BLaER1 treated with 17β-estradiol and CSF1 and Interleukin-3, amounts not matched to agents 10 nM and 100 nM (cell line): ENCODE measurements at regions not wholly inside any gene's neighbourhood (a gene's known extent, or its start where the extent isn't known, plus 50 kb on each side); places are given as distances from the start of the nearest gene placed in this dataset.

Experiments
- H3K27ac ChIP-seq, 11 experiments: shearing (Covaris generic); formaldehyde crosslinking; 2 replicates each; pipeline ENCODE4 v1.8.1; 2022
- H3K27me3 ChIP-seq, 11 experiments: shearing (Covaris generic); formaldehyde crosslinking; 2 replicates each; pipeline ENCODE4 v1.8.1; 2022
- H3K36me3 ChIP-seq, 11 experiments: shearing (Covaris generic); formaldehyde crosslinking; 2 replicates each; pipeline ENCODE4 v1.8.1; 2022
- H3K4me1 ChIP-seq, 10 experiments: shearing (Covaris generic); formaldehyde crosslinking; 2 replicates each; pipeline ENCODE4 v1.8.1; 2022
- H3K4me2 ChIP-seq, 11 experiments: shearing (Covaris generic); formaldehyde crosslinking; 2 replicates each; pipeline ENCODE4 v1.8.1; 2022
- H3K4me3 ChIP-seq, 10 experiments: shearing (Covaris generic); formaldehyde crosslinking; 2 replicates each; pipeline ENCODE4 v1.8.1; 2022
- H3K9ac ChIP-seq, 11 experiments: shearing (Covaris generic); formaldehyde crosslinking; 2 replicates each; pipeline ENCODE4 v1.8.1; 2022
- H3K9me3 ChIP-seq, 11 experiments: shearing (Covaris generic); formaldehyde crosslinking; replicated peaks in 1 of 11; 2 replicates each; pipeline ENCODE4 v1.8.1; 2022
- H4K20me1 ChIP-seq, 11 experiments: shearing (Covaris generic); formaldehyde crosslinking; 2 replicates each; pipeline ENCODE4 v1.8.1; 2022
- Cebpa-rat ChIP-seq, 11 experiments: shearing (Covaris generic); IDR thresholded peaks; 2 replicates each; pipeline ENCODE4 v1.8.1; 2022

GRCh38 chr3:102972350-102972749 is 537.5 kb downstream of the ZPLD1 start:
- Histone ChIP-seq H3K4me1 (no peaks in the 10 kb centered on the region), H3K27ac (no peak overlapping the region), H3K4me3 (no peak overlapping the region), H4K20me1 (no peaks in the 10 kb centered on the region), H3K9me3 (no peaks in the 10 kb centered on the region), H3K27me3 (no peaks in the 10 kb centered on the region), H3K36me3 (no peaks in the 10 kb centered on the region), H3K9ac (no peak overlapping the region), H3K4me2 (no peak overlapping the region)
- no peak for TF ChIP-seq Cebpa-rat (IDR thresholded peaks at IDR 0.05)

- H3K4me3 ChIP-seq: no peak overlapping the region
- H3K4me1 ChIP-seq: no peaks in the 10 kb centered on the region
- no peak for TF ChIP-seq Cebpa-rat (IDR thresholded peaks at IDR 0.05)
- no peak overlapping the region for H3K27ac ChIP-seq
- no peak overlapping the region for H3K9ac ChIP-seq
- no peaks in the 10 kb centered on the region for H4K20me1 ChIP-seq
- no peaks in the 10 kb centered on the region for H3K9me3 ChIP-seq
- H3K4me2 ChIP-seq: no peak overlapping the region
- no peaks in the 10 kb centered on the region for H3K36me3 ChIP-seq
- no peaks in the 10 kb centered on the region for H3K27me3 ChIP-seq
Measured at GRCh38 chr3:102974333-102974732, 539.5 kb downstream of the ZPLD1 start.

- no peak for TF ChIP-seq Cebpa-rat (IDR thresholded peaks at IDR 0.05)
- Histone ChIP-seq H3K4me1 (no peaks in the 10 kb centered on the region), H3K27me3 (no peaks in the 10 kb centered on the region), H4K20me1 (no peaks in the 10 kb centered on the region), H3K27ac (no peak overlapping the region), H3K9ac (no peak overlapping the region), H3K36me3 (no peaks in the 10 kb centered on the region), H3K4me3 (no peak overlapping the region), H3K4me2 (no peak overlapping the region), H3K9me3 (peaks cover 0 to 6% (median 0%) of the 10 kb centered on the region in 11 experiments; a peak in 5 of 22 replicates)
Measured at GRCh38 chr3:102979191-102979590, 544.4 kb downstream of the ZPLD1 start.

GRCh38 chr3:102979682-102980354 is 545.0 kb downstream of the ZPLD1 start:
- Histone ChIP-seq H3K4me1 (no peaks in the 10 kb centered on the region), H3K36me3 (no peaks in the 10 kb centered on the region), H3K9me3 (peaks cover 0 to 12% (median 5%) of the 10 kb centered on the region in 11 experiments; a peak in 12 of 22 replicates), H3K27me3 (no peaks in the 10 kb centered on the region), H3K4me2 (no peak overlapping the region), H3K4me3 (no peak overlapping the region), H3K27ac (no peak overlapping the region), H3K9ac (no peak overlapping the region), H4K20me1 (no peaks in the 10 kb centered on the region)
- TF ChIP-seq Cebpa-rat (IDR thresholded peaks at IDR 0.05): no peak

GRCh38 chr3:102980355-102980696 is 545.5 kb downstream of the ZPLD1 start:
- TF ChIP-seq Cebpa-rat (IDR thresholded peaks at IDR 0.05): no peak
- no peaks in the 10 kb centered on the region for H3K4me1 ChIP-seq
- no peak overlapping the region for H3K27ac ChIP-seq
- no peak overlapping the region for H3K4me2 ChIP-seq
- peaks cover 0 to 17% (median 6%) of the 10 kb centered on the region in 11 experiments; a peak in 12 of 22 replicates for H3K9me3 ChIP-seq
- no peak overlapping the region for H3K4me3 ChIP-seq
- H3K36me3 ChIP-seq: no peaks in the 10 kb centered on the region
- H4K20me1 ChIP-seq: no peaks in the 10 kb centered on the region
- H3K9ac ChIP-seq: no peak overlapping the region
- no peaks in the 10 kb centered on the region for H3K27me3 ChIP-seq

- no peak overlapping the region for H3K9ac ChIP-seq
- H3K36me3 ChIP-seq: no peaks in the 10 kb centered on the region
- peaks cover 0 to 2% (median 0%) of the 10 kb centered on the region in 11 experiments; a peak in 1 of 22 replicates for H3K9me3 ChIP-seq
- no peak overlapping the region for H3K27ac ChIP-seq
- no peak for TF ChIP-seq Cebpa-rat (IDR thresholded peaks at IDR 0.05)
- H3K4me2 ChIP-seq: peak overlapping the region in 1 of 11 experiments; percentile 8; a peak in 1 of 22 replicates
- H3K4me3 ChIP-seq: no peak overlapping the region
- H3K4me1 ChIP-seq: peaks cover 0 to 8% (median 0%) of the 10 kb centered on the region in 10 experiments; a peak in 5 of 20 replicates
- H4K20me1 ChIP-seq: no peaks in the 10 kb centered on the region
- H3K27me3 ChIP-seq: no peaks in the 10 kb centered on the region
Measured at GRCh38 chr3:103002425-103003176, 567.8 kb downstream of the ZPLD1 start.

- Histone ChIP-seq H3K4me1 (peaks cover 0 to 8% (median 0%) of the 10 kb centered on the region in 10 experiments; a peak in 5 of 20 replicates), H3K9ac (no peak overlapping the region), H3K36me3 (no peaks in the 10 kb centered on the region), H3K27ac (no peak overlapping the region), H3K27me3 (no peaks in the 10 kb centered on the region), H3K9me3 (peaks cover 0 to 6% (median 0%) of the 10 kb centered on the region in 11 experiments; a peak in 1 of 22 replicates), H4K20me1 (no peaks in the 10 kb centered on the region), H3K4me2 (no peak overlapping the region), H3K4me3 (no peak overlapping the region)
- TF ChIP-seq Cebpa-rat (IDR thresholded peaks at IDR 0.05): no peak
Measured at GRCh38 chr3:103006526-103007183, 571.8 kb downstream of the ZPLD1 start.

- Histone ChIP-seq H3K27ac (no peak overlapping the region), H3K36me3 (no peaks in the 10 kb centered on the region), H3K4me2 (no peak overlapping the region), H3K4me1 (no peaks in the 10 kb centered on the region), H3K9me3 (peaks cover 0 to 6% (median 0%) of the 10 kb centered on the region in 11 experiments; a peak in 1 of 22 replicates), H4K20me1 (no peaks in the 10 kb centered on the region), H3K4me3 (no peak overlapping the region), H3K27me3 (no peaks in the 10 kb centered on the region), H3K9ac (no peak overlapping the region)
- TF ChIP-seq Cebpa-rat (IDR thresholded peaks at IDR 0.05): no peak
Measured at GRCh38 chr3:103009609-103010008, 574.8 kb downstream of the ZPLD1 start.

- no peak overlapping the region for H3K9ac ChIP-seq
- no peaks in the 10 kb centered on the region for H3K4me1 ChIP-seq
- no peaks in the 10 kb centered on the region for H4K20me1 ChIP-seq
- H3K4me2 ChIP-seq: no peak overlapping the region
- H3K9me3 ChIP-seq: no peaks in the 10 kb centered on the region
- no peak for TF ChIP-seq Cebpa-rat (IDR thresholded peaks at IDR 0.05)
- no peaks in the 10 kb centered on the region for H3K36me3 ChIP-seq
- no peaks in the 10 kb centered on the region for H3K27me3 ChIP-seq
- no peak overlapping the region for H3K4me3 ChIP-seq
- H3K27ac ChIP-seq: no peak overlapping the region
Measured at GRCh38 chr3:103025880-103026279, 591.1 kb downstream of the ZPLD1 start.
